ENCODE measurements at regions not wholly inside any gene's neighbourhood (a gene's known extent, or its start where the extent isn't known, plus 50 kb on each side); places are given as distances from the start of the nearest gene placed in this dataset.

GRCh38 chr10:33938001-33938400 lies 603.5 kb upstream of the NRP1 start:
- TF ChIP-seq POLR2AphosphoS5 (IDR thresholded peaks at IDR 0.05) (no peak), CTCF (IDR thresholded peaks at IDR 0.05) (no peak)

All from stomach (tissue), 4 donors.